ENCODE measurements at regions not wholly inside any gene's neighbourhood (a gene's known extent, or its start where the extent isn't known, plus 50 kb on each side); places are given as distances from the start of the nearest gene placed in this dataset.

GRCh38 chr9:96173640-96174039 is 128.3 kb downstream of the HSD17B3 start:
- no peaks in the 10 kb centered on the region for H3K4me1 ChIP-seq (ENCODE audit: insufficient read depth, low read length, severe bottlenecking)
- H3F3A ChIP-seq (ENCODE audit: insufficient read depth, low read length): no peaks in the 10 kb centered on the region
- H3K4me2 ChIP-seq (ENCODE audit: low read length): no peak overlapping the region
- peaks cover 7% of the 10 kb centered on the region; the same call in 1 of the 2 replicates for H3K27me3 ChIP-seq (ENCODE audit: insufficient read depth, low read length)
- H3K9ac ChIP-seq (ENCODE audit: low read length): no peak overlapping the region
- H3K9me3 ChIP-seq (ENCODE audit: low read length): no peaks in the 10 kb centered on the region
- no peak overlapping the region for H3K27ac ChIP-seq (ENCODE audit: low read depth, low read length, poor library complexity, severe bottlenecking)
- no peaks in the 10 kb centered on the region for H3K36me3 ChIP-seq (ENCODE audit: insufficient read depth, low read length)
- H3K4me3 ChIP-seq (ENCODE audit: low read depth, low read length, poor library complexity, severe bottlenecking): no peak overlapping the region
- TF ChIP-seq CTCF (IDR thresholded peaks at IDR 0.05; ENCODE audit: low read length) (no peak), EZH2 (IDR thresholded peaks at IDR 0.05; ENCODE audit: borderline replicate concordance, low read length) (no peak)
- H2AFZ ChIP-seq (ENCODE audit: low read length): no peak overlapping the region
- H4K20me1 ChIP-seq (ENCODE audit: insufficient read depth, low read length): no peaks in the 10 kb centered on the region
- no peaks in the 10 kb centered on the region for H3K79me2 ChIP-seq (ENCODE audit: insufficient read depth, low read length)
- H3K9me2 ChIP-seq (ENCODE audit: low read depth, low read length): no peaks in the 10 kb centered on the region

- no peak overlapping the region for H3K4me3 ChIP-seq (ENCODE audit: low read depth, low read length, poor library complexity, severe bottlenecking)
- H3K9me2 ChIP-seq (ENCODE audit: low read depth, low read length): no peaks in the 10 kb centered on the region
- H3K27ac ChIP-seq (ENCODE audit: low read depth, low read length, poor library complexity, severe bottlenecking): no peak overlapping the region
- H3F3A ChIP-seq (ENCODE audit: insufficient read depth, low read length): no peaks in the 10 kb centered on the region
- TF ChIP-seq CTCF (IDR thresholded peaks at IDR 0.05; ENCODE audit: low read length) (no peak), EZH2 (IDR thresholded peaks at IDR 0.05; ENCODE audit: borderline replicate concordance, low read length) (no peak)
- H4K20me1 ChIP-seq (ENCODE audit: insufficient read depth, low read length): no peaks in the 10 kb centered on the region
- H2AFZ ChIP-seq (ENCODE audit: low read length): no peak overlapping the region
- no peaks in the 10 kb centered on the region for H3K4me1 ChIP-seq (ENCODE audit: insufficient read depth, low read length, severe bottlenecking)
- H3K9ac ChIP-seq (ENCODE audit: low read length): no peak overlapping the region
- H3K4me2 ChIP-seq (ENCODE audit: low read length): no peak overlapping the region
- no peaks in the 10 kb centered on the region for H3K36me3 ChIP-seq (ENCODE audit: insufficient read depth, low read length)
- H3K27me3 ChIP-seq (ENCODE audit: insufficient read depth, low read length): peaks cover 7% of the 10 kb centered on the region; the same call in 1 of the 2 replicates
- H3K9me3 ChIP-seq (ENCODE audit: low read length): no peaks in the 10 kb centered on the region
- H3K79me2 ChIP-seq (ENCODE audit: insufficient read depth, low read length): no peaks in the 10 kb centered on the region
Measured at GRCh38 chr9:96172797-96173196, 129.2 kb downstream of the HSD17B3 start.

- no peak overlapping the region for H3K4me2 ChIP-seq (ENCODE audit: low read length)
- peaks cover 7% of the 10 kb centered on the region; the same call in 1 of the 2 replicates for H3K27me3 ChIP-seq (ENCODE audit: insufficient read depth, low read length)
- H3F3A ChIP-seq (ENCODE audit: insufficient read depth, low read length): no peaks in the 10 kb centered on the region
- no peak overlapping the region for H3K4me3 ChIP-seq (ENCODE audit: low read depth, low read length, poor library complexity, severe bottlenecking)
- no peaks in the 10 kb centered on the region for H4K20me1 ChIP-seq (ENCODE audit: insufficient read depth, low read length)
- H3K27ac ChIP-seq (ENCODE audit: low read depth, low read length, poor library complexity, severe bottlenecking): no peak overlapping the region
- TF ChIP-seq CTCF (IDR thresholded peaks at IDR 0.05; ENCODE audit: low read length) (no peak), EZH2 (IDR thresholded peaks at IDR 0.05; ENCODE audit: borderline replicate concordance, low read length) (no peak)
- no peaks in the 10 kb centered on the region for H3K4me1 ChIP-seq (ENCODE audit: insufficient read depth, low read length, severe bottlenecking)
- no peaks in the 10 kb centered on the region for H3K9me2 ChIP-seq (ENCODE audit: low read depth, low read length)
- H2AFZ ChIP-seq (ENCODE audit: low read length): no peak overlapping the region
- no peaks in the 10 kb centered on the region for H3K9me3 ChIP-seq (ENCODE audit: low read length)
- H3K36me3 ChIP-seq (ENCODE audit: insufficient read depth, low read length): no peaks in the 10 kb centered on the region
- no peaks in the 10 kb centered on the region for H3K79me2 ChIP-seq (ENCODE audit: insufficient read depth, low read length)
- no peak overlapping the region for H3K9ac ChIP-seq (ENCODE audit: low read length)
Measured at GRCh38 chr9:96171728-96172127, 130.2 kb downstream of the HSD17B3 start.
